HEK293T (cell line): ENCODE measurements at regions not wholly inside any gene's neighbourhood (a gene's known extent, or its start where the extent isn't known, plus 50 kb on each side); places are given as distances from the start of the nearest gene placed in this dataset.

Source experiments
- CTCF ChIA-PET: fragments of 350-600 bp; formaldehyde crosslinking; extraction: SDS; loops from one replicate; lab custom pipeline; 2021; ENCODE audit warnings: antibody characterized with exemption, inconsistent platforms; lab: Yijun Ruan, JAX
- POLR2A ChIA-PET: fragments of 350-600 bp; formaldehyde crosslinking; extraction: SDS; loops from one replicate; lab custom pipeline; 2020; ENCODE audit warnings: antibody characterized with exemption, inconsistent platforms; lab: Yijun Ruan, JAX
- DNase-seq: peaks from one replicate; pipeline ENCODE4 v3.0.0; 2012; ENCODE audit warnings: mixed read lengths; ENCODE audit errors: extremely low spot score
- ARNT ChIP-seq: fragments of 450-650 bp; IDR thresholded peaks from 2 replicates; pipeline ENCODE4 v1.6.1; 2017; ENCODE audit warnings: mild to moderate bottlenecking
- BHLHE40 ChIP-seq: fragments of 450-650 bp; IDR thresholded peaks from 2 replicates; pipeline ENCODE4 v1.6.1; 2016; ENCODE audit warnings: mild to moderate bottlenecking, moderate library complexity, borderline replicate concordance
- CTBP1 ChIP-seq: fragments of 450-650 bp; IDR thresholded peaks from 2 replicates; pipeline ENCODE4 v1.6.1; 2016; ENCODE audit warnings: borderline replicate concordance
- ELF4 ChIP-seq: fragments of 450-650 bp; IDR thresholded peaks from 2 replicates; pipeline ENCODE4 v1.6.1; 2017; ENCODE audit warnings: antibody characterized with exemption
- FOXA1 ChIP-seq: fragments of 450-650 bp; IDR thresholded peaks from 2 replicates; pipeline ENCODE4 v1.6.1; 2016; ENCODE audit warnings: mild to moderate bottlenecking
- FOXK2 ChIP-seq: fragments of 450-650 bp; IDR thresholded peaks from 2 replicates; pipeline ENCODE4 v1.6.1; 2016; ENCODE audit warnings: mild to moderate bottlenecking
- FOXM1 ChIP-seq: fragments of 450-650 bp; IDR thresholded peaks from 2 replicates; pipeline ENCODE4 v1.6.1; 2017; ENCODE audit warnings: mild to moderate bottlenecking, borderline replicate concordance
- HDGF ChIP-seq: fragments of 450-650 bp; IDR thresholded peaks from 2 replicates; pipeline ENCODE4 v1.6.1; 2017; ENCODE audit warnings: antibody characterized with exemption, borderline replicate concordance
- L3MBTL2 ChIP-seq: fragments of 450-650 bp; conservative IDR thresholded peaks from 2 replicates; pipeline ENCODE4 v1.6.1; 2016; ENCODE audit warnings: mild to moderate bottlenecking
- LEF1 ChIP-seq: fragments of 450-650 bp; IDR thresholded peaks from 2 replicates; pipeline ENCODE4 v1.6.1; 2017; ENCODE audit warnings: mild to moderate bottlenecking, borderline replicate concordance
- NFRKB ChIP-seq: fragments of 450-650 bp; IDR thresholded peaks from 2 replicates; pipeline ENCODE4 v1.6.1; 2016; ENCODE audit warnings: mild to moderate bottlenecking, moderate library complexity
- SP1 ChIP-seq: fragments of 450-650 bp; IDR thresholded peaks from 2 replicates; pipeline ENCODE4 v1.6.1; 2017
- SUZ12 ChIP-seq: fragments of 450-650 bp; IDR thresholded peaks from 2 replicates; pipeline ENCODE4 v1.6.1; 2016; ENCODE audit warnings: mild to moderate bottlenecking
- TARDBP ChIP-seq: fragments of 450-650 bp; IDR thresholded peaks from 2 replicates; pipeline ENCODE4 v1.6.1; 2016
- ZNF384 ChIP-seq: fragments of 450-650 bp; IDR thresholded peaks from 2 replicates; pipeline ENCODE4 v1.6.1; 2016
- TF ChIP-seq, protein P1 (sequence below): fragments of 450-650 bp; IDR thresholded peaks from 2 replicates; pipeline ENCODE4 v1.6.1; 2016

GRCh38 chr7:8382004-8382730, 51.2 kb upstream of the NXPH1 start:
- TF ChIP-seq ARNT (no peak), TARDBP (no peak), SP1 (no peak), CTBP1 (no peak), SUZ12 (no peak), NFRKB (no peak), HDGF (no peak), BHLHE40 (no peak), ZNF384 (no peak), L3MBTL2 (no peak), LEF1 (no peak), ELF4 (no peak), FOXK2 (no peak), FOXM1 (no peak), FOXA1 (no peak)
- TF ChIP-seq, protein P1, sequence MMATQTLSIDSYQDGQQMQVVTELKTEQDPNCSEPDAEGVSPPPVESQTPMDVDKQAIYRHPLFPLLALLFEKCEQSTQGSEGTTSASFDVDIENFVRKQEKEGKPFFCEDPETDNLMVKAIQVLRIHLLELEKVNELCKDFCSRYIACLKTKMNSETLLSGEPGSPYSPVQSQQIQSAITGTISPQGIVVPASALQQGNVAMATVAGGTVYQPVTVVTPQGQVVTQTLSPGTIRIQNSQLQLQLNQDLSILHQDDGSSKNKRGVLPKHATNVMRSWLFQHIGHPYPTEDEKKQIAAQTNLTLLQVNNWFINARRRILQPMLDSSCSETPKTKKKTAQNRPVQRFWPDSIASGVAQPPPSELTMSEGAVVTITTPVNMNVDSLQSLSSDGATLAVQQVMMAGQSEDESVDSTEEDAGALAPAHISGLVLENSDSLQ = no peak
- POLR2A ChIA-PET = no interaction called here
- no peak for DNase-seq
- CTCF ChIA-PET = no interaction called here
